ENCODE measurements at regions not wholly inside any gene's neighbourhood (a gene's known extent, or its start where the extent isn't known, plus 50 kb on each side); places are given as distances from the start of the nearest gene placed in this dataset.

DNA sequence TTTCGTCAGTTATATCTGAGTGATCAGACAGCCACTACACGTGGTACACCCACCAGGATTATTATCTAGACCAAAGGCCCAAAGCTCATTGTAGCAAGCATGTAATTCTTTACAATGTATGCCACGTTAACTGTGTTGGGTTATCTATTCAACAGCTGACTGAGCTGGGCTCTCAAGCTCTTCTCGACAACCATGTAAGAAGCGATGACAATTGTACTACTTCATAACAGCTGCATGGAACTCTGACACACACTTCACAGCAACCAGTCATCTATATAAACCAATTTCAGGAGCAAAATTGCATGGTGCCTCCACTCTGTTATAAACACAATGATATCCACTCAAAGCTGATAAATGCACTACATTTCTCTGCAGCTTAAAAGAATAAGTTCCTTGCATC, 701.8 kb downstream of the NR4A2 start:
- intact Hi-C loops (cut with DNase I; ENCODE audit: low total_unique reads) (no loop called here), in situ Hi-C loops (cut with MboI; ENCODE audit: low sequenced_read_pairs in 4 of 4) (no loop called here)
- Histone ChIP-seq H3K9me3 (no peaks in the 10 kb centered on the region), H3K36me3 (no peaks in the 10 kb centered on the region), H3K27me3 (no peaks in the 10 kb centered on the region), H3K27ac (no peak overlapping the region), H3K4me1 (no peaks in the 10 kb centered on the region), H3K4me3 (no peak overlapping the region)
- DNase-seq, result no peak
- TF ChIP-seq CTCF (IDR thresholded peaks at IDR 0.05 in 4 of 5, conservative IDR thresholded peaks at IDR 0.05 in 1 of 5) (no peak), POLR2A (IDR thresholded peaks at IDR 0.05) (no peak)
- no peak for ATAC-seq

DNA sequence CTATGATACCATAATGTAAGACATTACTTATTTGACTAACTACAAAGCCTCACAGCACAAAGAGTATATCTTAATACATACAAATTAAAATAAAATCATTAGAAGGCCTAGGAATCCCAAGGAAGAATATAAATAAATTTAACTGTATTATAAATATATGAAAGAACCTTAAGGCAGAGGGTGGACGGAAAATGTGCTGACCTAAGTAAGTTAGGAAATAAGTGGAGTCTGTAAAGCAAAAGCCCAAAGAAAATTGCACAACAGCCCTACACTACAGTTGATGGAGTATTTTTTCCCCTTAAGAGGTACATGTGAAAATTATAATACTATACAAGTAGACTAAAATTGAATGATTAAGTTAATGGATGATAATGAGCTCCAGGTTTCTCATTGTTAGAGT, 710.1 kb downstream of the NR4A2 start:
- DNase-seq (no peak), ATAC-seq (no peak)
- Histone ChIP-seq H3K4me1 (no peaks in the 10 kb centered on the region), H3K27me3 (no peaks in the 10 kb centered on the region), H3K9me3 (no peaks in the 10 kb centered on the region), H3K4me3 (no peak overlapping the region), H3K27ac (no peak overlapping the region), H3K36me3 (no peaks in the 10 kb centered on the region)
- TF ChIP-seq POLR2A (IDR thresholded peaks at IDR 0.05) (no peak), CTCF (IDR thresholded peaks at IDR 0.05 in 4 of 5, conservative IDR thresholded peaks at IDR 0.05 in 1 of 5) (no peak)
- in situ Hi-C loops (cut with MboI; ENCODE audit: low sequenced_read_pairs in 4 of 4) (no loop called here), intact Hi-C loops (cut with DNase I; ENCODE audit: low total_unique reads) (no loop called here)

GRCh38 chr2:155600914-155601760, 731.4 kb downstream of the NR4A2 start:
- no peak for ATAC-seq

GRCh38 chr2:155600296-155600695, 732.2 kb downstream of the NR4A2 start:
- H3K27me3 ChIP-seq, result no peaks in the 10 kb centered on the region
- no peak for ATAC-seq
- intact Hi-C loops (cut with DNase I; ENCODE audit: low total_unique reads) (no loop called here), in situ Hi-C loops (cut with MboI; ENCODE audit: low sequenced_read_pairs in 4 of 4) (no loop called here)
- no peaks in the 10 kb centered on the region for H3K9me3 ChIP-seq
- DNase-seq, result no peak
- no peak overlapping the region for H3K27ac ChIP-seq
- no peak overlapping the region for H3K4me3 ChIP-seq
- no peak for TF ChIP-seq CTCF (IDR thresholded peaks at IDR 0.05 in 4 of 5, conservative IDR thresholded peaks at IDR 0.05 in 1 of 5)
- no peak for TF ChIP-seq POLR2A (IDR thresholded peaks at IDR 0.05)
- H3K36me3 ChIP-seq, result no peaks in the 10 kb centered on the region
- no peaks in the 10 kb centered on the region for H3K4me1 ChIP-seq

More at GRCh38 chr2:155600914-155601760, 731.4 kb downstream of the NR4A2 start:
- no peak for DNase-seq
- H3K4me3 ChIP-seq, result no peak overlapping the region
- in situ Hi-C loops (cut with MboI; ENCODE audit: low sequenced_read_pairs in 4 of 4), result no loop called here
- H3K4me1 ChIP-seq, result no peaks in the 10 kb centered on the region
- H3K36me3 ChIP-seq, result no peaks in the 10 kb centered on the region
- H3K27ac ChIP-seq, result no peak overlapping the region
- TF ChIP-seq CTCF (IDR thresholded peaks at IDR 0.05 in 4 of 5, conservative IDR thresholded peaks at IDR 0.05 in 1 of 5) (no peak), POLR2A (IDR thresholded peaks at IDR 0.05) (no peak)
- no peaks in the 10 kb centered on the region for H3K27me3 ChIP-seq
- intact Hi-C loops (cut with DNase I; ENCODE audit: low total_unique reads), result no loop called here
- no peaks in the 10 kb centered on the region for H3K9me3 ChIP-seq
